K562 (cell line): ENCODE measurements at regions not wholly inside any gene's neighbourhood (a gene's known extent, or its start where the extent isn't known, plus 50 kb on each side); places are given as distances from the start of the nearest gene placed in this dataset.

Experiments
- ATAC-seq: fragments of 200-7000 bp; cut with Tn5 transposase; 3 replicates; pipeline ENCODE4 v1.9.1; 2020; ENCODE audit warnings: moderate library complexity
- BruUV-seq: library from RNA; stranded (reverse); fragments of 400-500 nt; replicated peaks from 2 replicates; lab custom pipeline; 2021; lab: Mats Ljungman, UMichigan
- CTCF ChIA-PET: fragments of 300-600 bp; formaldehyde crosslinking; extraction: SDS; loops from one replicate; lab custom pipeline; 2021; ENCODE audit warnings: low intra/inter-chr PET ratio; lab: Yijun Ruan, JAX
- POLR2A ChIA-PET: fragments of 300-600, 350-650 bp; sonication (Branson Sonifier 250); formaldehyde crosslinking; extraction: SDS; loops from one replicate; lab custom pipeline; 2021; ENCODE audit warnings: antibody characterized with exemption, inconsistent platforms; lab: Yijun Ruan, JAX
- DNase-seq, 4 experiments: peaks; one replicate each; pipeline versions ENCODE4 v3.0.0 to v3.0.0-alpha.2; 2011 to 2018; ENCODE audit warnings: low spot score in 3 of 4, mixed read lengths in 3 of 4; ENCODE audit errors: extremely low read depth in 1 of 4
- FAIRE-seq: peaks from 2 replicates; lab custom pipeline; 2011; peaks lifted over from hg19 to GRCh38; lab: Jason Lieb, UNC
- H2AFZ ChIP-seq: 2 replicates; pipeline ENCODE4 v1.6.0; 2011; ENCODE audit warnings: low read depth, low read length, control low read depth, inconsistent platforms
- H3K27ac ChIP-seq: fragments of 200-600 bp; 3 replicates; pipeline ENCODE4 v1.8.0; 2011; ENCODE audit warnings: low read depth, mild to moderate bottlenecking, control low read depth, inconsistent platforms, low read length, moderate library complexity, mixed read lengths; ENCODE audit errors: extremely low read depth
- H3K27me3 ChIP-seq, 2 experiments: fragments of 300-600 bp in 1 of 2; 2 replicates in 1 of 2; 3 replicates in 1 of 2; pipeline versions ENCODE4 v1.6.0 to v1.8.0; 2011; ENCODE audit warnings: inconsistent platforms in 2 of 2, low read length in 2 of 2, mild to moderate bottlenecking in 1 of 2, mixed read lengths in 1 of 2, moderate library complexity in 1 of 2; ENCODE audit not compliant: control insufficient read depth in 2 of 2, insufficient read depth in 2 of 2
- H3K36me3 ChIP-seq: fragments of 300-600 bp; 3 replicates; pipeline ENCODE4 v1.8.0; 2011; ENCODE audit warnings: mild to moderate bottlenecking, low read length, inconsistent platforms; ENCODE audit not compliant: control insufficient read depth, insufficient read depth
- H3K4me1 ChIP-seq, 2 experiments: fragments of 200-600 bp in 1 of 2; replicated peaks in 1 of 2; 2 replicates in 1 of 2; 3 replicates in 1 of 2; pipeline versions ENCODE4 v1.5.1 to v1.8.0; 2011; ENCODE audit warnings: inconsistent platforms in 2 of 2, low read length in 2 of 2, mild to moderate bottlenecking in 1 of 2, mixed read lengths in 1 of 2, moderate library complexity in 1 of 2; ENCODE audit not compliant: control insufficient read depth in 2 of 2, insufficient read depth in 2 of 2
- H3K4me2 ChIP-seq: 2 replicates; pipeline ENCODE4 v1.6.1; 2011; ENCODE audit warnings: low read length, control low read depth, inconsistent platforms, mixed read lengths; ENCODE audit not compliant: insufficient read depth
- H3K4me3 ChIP-seq: fragments of 200-600 bp; sonication (generic), shearing (Covaris generic); 2 replicates; pipeline ENCODE4 v1.5.1; 2016; ENCODE audit warnings: control low read depth, inconsistent platforms
- H3K79me2 ChIP-seq: fragments of 200-600 bp; 3 replicates; pipeline ENCODE4 v1.8.0; 2011; ENCODE audit warnings: low read length, inconsistent platforms; ENCODE audit not compliant: control insufficient read depth, insufficient read depth
- H3K9ac ChIP-seq, 2 experiments: 2 replicates each; pipeline versions ENCODE4 v1.6.0 to v1.6.1; 2011; ENCODE audit warnings: low read depth in 2 of 2, low read length in 2 of 2, control low read depth in 1 of 2, inconsistent platforms in 1 of 2, mild to moderate bottlenecking in 1 of 2, mixed read lengths in 1 of 2; ENCODE audit not compliant: insufficient read depth in 1 of 2
- H3K9me1 ChIP-seq: one replicate; pipeline ENCODE4 v1.6.0; 2011; ENCODE audit warnings: inconsistent platforms, mild to moderate bottlenecking, low read length, moderate library complexity; ENCODE audit not compliant: control insufficient read depth, insufficient read depth
- H3K9me3 ChIP-seq: replicated peaks from 2 replicates; pipeline ENCODE4 v1.5.1; 2011; ENCODE audit warnings: low read depth, low read length, inconsistent platforms; ENCODE audit not compliant: control insufficient read depth, insufficient read depth
- H4K20me1 ChIP-seq: replicated peaks from 2 replicates; pipeline ENCODE4 v1.6.1; 2011; ENCODE audit warnings: low read length, inconsistent platforms, mixed read lengths; ENCODE audit not compliant: control insufficient read depth, insufficient read depth
- BMI1 ChIP-seq: fragments of 150-350 bp; IDR thresholded peaks from 2 replicates; pipeline ENCODE4 v1.6.1; 2014; ENCODE audit warnings: low read length
- CHAMP1 ChIP-seq: fragments of 450-650 bp; IDR thresholded peaks from 2 replicates; pipeline ENCODE4 v1.6.1; 2016; ENCODE audit warnings: mild to moderate bottlenecking
- KDM5B ChIP-seq: fragments of 200-600 bp; sonication (generic); IDR thresholded peaks from 2 replicates; pipeline ENCODE4 v1.6.1; 2012; ENCODE audit warnings: low read depth, mild to moderate bottlenecking, moderate library complexity, low read length, control low read depth, inconsistent platforms; ENCODE audit not compliant: insufficient replicate concordance
- MTA2 ChIP-seq: fragments of 450-650 bp; IDR thresholded peaks from 2 replicates; pipeline ENCODE4 v1.6.1; 2016; ENCODE audit warnings: low read depth
- NFIX ChIP-seq: fragments of 250-450 bp; sonication (Bioruptor Pico); IDR thresholded peaks from 2 replicates; pipeline ENCODE4 v1.4.0; 2020; ENCODE audit warnings: low read depth, mild to moderate bottlenecking, moderate library complexity
- NRF1 ChIP-seq, 2 experiments: fragments of 450-650 bp; IDR thresholded peaks in 1 of 2; conservative IDR thresholded peaks in 1 of 2; 2 replicates each; pipeline ENCODE4 v1.6.1; 2014; ENCODE audit warnings: mild to moderate bottlenecking in 2 of 2
- RCOR1 ChIP-seq, 2 experiments: IDR thresholded peaks; 2 replicates each; pipeline ENCODE4 v1.6.1; 2012; ENCODE audit warnings: low read depth in 2 of 2, low read length in 2 of 2, borderline replicate concordance in 1 of 2, improper control_type of control experiment in 1 of 2
- SIN3A ChIP-seq, 2 experiments: fragments of 150-350 bp in 1 of 2; IDR thresholded peaks; 2 replicates each; pipeline ENCODE4 v1.6.1; 2011 to 2016; ENCODE audit warnings: borderline replicate concordance in 2 of 2, low read depth in 2 of 2, low read length in 2 of 2, mild to moderate bottlenecking in 2 of 2, moderate library complexity in 2 of 2; ENCODE audit not compliant: control insufficient read depth in 1 of 2
- YY1 ChIP-seq, 3 experiments: IDR thresholded peaks; 2 replicates each; pipeline ENCODE4 v1.6.1; 2011; ENCODE audit warnings: low read length in 2 of 3, mild to moderate bottlenecking in 2 of 3, moderate library complexity in 2 of 3, borderline replicate concordance in 1 of 3, control low read depth in 1 of 3, low read depth in 1 of 3; ENCODE audit not compliant: insufficient read depth in 3 of 3, insufficient replicate concordance in 2 of 3, control insufficient read depth in 1 of 3, insufficient read length in 1 of 3; ENCODE audit errors: extremely low read depth in 1 of 3
- ZC3H11A ChIP-seq: IDR thresholded peaks from 2 replicates; pipeline ENCODE4 v1.6.1; 2012; ENCODE audit warnings: low read depth, low read length, improper control_type of control experiment
- WGBS: fragments of 100-300 bp; shearing (Covaris generic); methylation state at CpG from one replicate; pipeline ENCODE4 v1.1.6; 2016; ENCODE audit warnings: low coverage, mixed read lengths; ENCODE audit not compliant: insufficient coverage; ENCODE audit errors: missing lambda C conversion rate; 5-methylcytosine and 5-hydroxymethylcytosine counted together
- in situ Hi-C: fragments of 300-500 bp; cut with MboI; formaldehyde crosslinking; loops from 4 replicates; pipeline ENCODE4 v1.15.0; 2018; ENCODE audit warnings: inconsistent platforms, mixed read lengths
- intact Hi-C: fragments of 100-400 bp; cut with micrococcal nuclease; formaldehyde crosslinking; loops from 2 replicates; pipeline ENCODE4 v1.14.2; 2022

GRCh38 chr13:60311527-60311926 lies 85.5 kb upstream of the TDRD3 start (continued):
- no peak for TF ChIP-seq CHAMP1
- no peak for TF ChIP-seq YY1 (IDR thresholded peaks at IDR 0.05; ENCODE audit: borderline replicate concordance in 1 of 3, control insufficient read depth in 1 of 3, extremely low read depth in 1 of 3, insufficient read depth in 3 of 3, insufficient read length in 1 of 3, insufficient replicate concordance in 2 of 3, low read depth in 1 of 3, low read length in 2 of 3)

- no peaks in the 10 kb centered on the region for H3K36me3 ChIP-seq
- CTCF ChIA-PET, result no interaction called here
- H3K9me1 ChIP-seq, result no peaks in the 10 kb centered on the region
- H3K9ac ChIP-seq, result no peak overlapping the region
- no peak for TF ChIP-seq NRF1 (conservative IDR thresholded peaks at IDR 0.05 in 1 of 2, IDR thresholded peaks at IDR 0.05 in 1 of 2)
- TF ChIP-seq ZC3H11A, result no peak
- no peak for TF ChIP-seq MTA2
- no peak for TF ChIP-seq NFIX (CRISPR knock-in tag)
- TF ChIP-seq BMI1, result no peak
- TF ChIP-seq RCOR1 (IDR thresholded peaks at IDR 0.05; ENCODE audit: borderline replicate concordance in 1 of 2, low read depth in 2 of 2, low read length in 2 of 2), result no peak
- TF ChIP-seq SIN3A (IDR thresholded peaks at IDR 0.05; ENCODE audit: borderline replicate concordance in 2 of 2, control insufficient read depth in 1 of 2, low read depth in 2 of 2, low read length in 2 of 2), result no peak
- TF ChIP-seq KDM5B, result no peak
- no peak for FAIRE-seq
- no peak overlapping the region for H3K4me3 ChIP-seq
- in situ Hi-C loops, result no loop called here
- no peaks in the 10 kb centered on the region for H3K9me3 ChIP-seq
- intact Hi-C loops, result no loop called here
- H3K4me1 ChIP-seq, result no peaks in the 10 kb centered on the region
- DNase-seq, result no peak
- BruUV-seq, result no TSS peak
- WGBS, result 9% methylated on average over 5 of the region's 5 CpGs
- no peaks in the 10 kb centered on the region for H3K27me3 ChIP-seq
- ATAC-seq, result no peak
- no peak overlapping the region for H2AFZ ChIP-seq
- no peaks in the 10 kb centered on the region for H3K79me2 ChIP-seq
- POLR2A ChIA-PET, result no interaction called here
- no peak overlapping the region for H3K27ac ChIP-seq
- H4K20me1 ChIP-seq, result no peaks in the 10 kb centered on the region
- no peak overlapping the region for H3K4me2 ChIP-seq
Observed at GRCh38 chr13:60312851-60313505, 84.0 kb upstream of the TDRD3 start.
